Gastrocnemius medialis (tissue), 4 donors: ENCODE measurements at regions not wholly inside any gene's neighbourhood (a gene's known extent, or its start where the extent isn't known, plus 50 kb on each side); places are given as distances from the start of the nearest gene placed in this dataset.

ENCODE experiments used
- ATAC-seq, 2 donors: fragments of 150-250 bp; one replicate each; pipeline ENCODE4 v1.9.1; 2016
- DNase-seq, 2 donors: peaks; one replicate each; pipeline ENCODE4 v3.0.0-alpha.2; 2019
- H3K27ac ChIP-seq, 4 donors: fragments of 200-600 bp; sonication (generic); 1 replicate in 1 of 4; 2 replicates in 3 of 4; pipeline ENCODE4 v1.5.1; 2016 to 2018; ENCODE audit warnings: mild to moderate bottlenecking in 2 of 4, moderate library complexity in 1 of 4
- H3K27me3 ChIP-seq, 3 donors: fragments of 200-600 bp; sonication (generic) in 2 of 3; 1 replicate in 1 of 3; 2 replicates in 2 of 3; pipeline versions ENCODE4 v1.5.1 to v1.6.0; 2016 to 2019; ENCODE audit warnings: mild to moderate bottlenecking in 1 of 3, moderate library complexity in 1 of 3
- H3K36me3 ChIP-seq, 2 donors: fragments of 200-600 bp; sonication (generic) in 1 of 2; one replicate each; pipeline ENCODE4 v1.5.1; 2017 to 2018
- H3K4me1 ChIP-seq, 2 donors: fragments of 200-600 bp; sonication (generic) in 1 of 2; one replicate each; pipeline ENCODE4 v1.5.1; 2016 to 2017; ENCODE audit warnings: mild to moderate bottlenecking in 2 of 2
- H3K4me3 ChIP-seq, 4 donors: fragments of 200-600 bp; sonication (generic) in 3 of 4; 1 replicate in 1 of 4; 2 replicates in 3 of 4; pipeline ENCODE4 v1.5.1; 2016 to 2019; ENCODE audit warnings: mild to moderate bottlenecking in 2 of 4
- H3K9me3 ChIP-seq, 3 donors: fragments of 200-600 bp; sonication (generic) in 2 of 3; 1 replicate in 1 of 3; 2 replicates in 2 of 3; pipeline ENCODE4 v1.5.1; 2016 to 2019
- CTCF ChIP-seq, 5 experiments: fragments of 450-650 bp in 3 of 5; fragments of 200-600 bp in 2 of 5; sonication (generic) in 2 of 5; IDR thresholded peaks in 4 of 5; conservative IDR thresholded peaks in 1 of 5; 1 replicate in 4 of 5; 2 replicates in 1 of 5; pipeline ENCODE4 v1.5.1; 2016 to 2019; ENCODE audit warnings: antibody characterized with exemption in 5 of 5, mild to moderate bottlenecking in 3 of 5, moderate library complexity in 3 of 5
- POLR2A ChIP-seq, 2 donors: fragments of 450-650 bp; IDR thresholded peaks; one replicate each; pipeline ENCODE4 v1.6.1; 2017; ENCODE audit warnings: antibody characterized with exemption in 2 of 2, mild to moderate bottlenecking in 2 of 2, moderate library complexity in 2 of 2
- in situ Hi-C, 4 donors: fragments of 200-750 bp; cut with MboI; loops; one replicate each; pipeline versions ENCODE4 v1.15.0 to v1.8.0; 2017; ENCODE audit warnings: low sequenced_read_pairs in 4 of 4
- intact Hi-C: fragments of 100-400 bp; cut with DNase I; formaldehyde crosslinking; loops from one replicate; pipeline ENCODE4 v1.15.1; 2023; ENCODE audit warnings: low total_unique reads

- in situ Hi-C loops (no loop called here), intact Hi-C loops (no loop called here)
- DNase-seq (no peak), ATAC-seq (no peak)
- Histone ChIP-seq H3K36me3 (no peaks in the 10 kb centered on the region), H3K27me3 (no peaks in the 10 kb centered on the region), H3K4me3 (no peak overlapping the region), H3K9me3 (no peaks in the 10 kb centered on the region), H3K4me1 (no peaks in the 10 kb centered on the region), H3K27ac (no peak overlapping the region)
- no peak for TF ChIP-seq POLR2A (IDR thresholded peaks at IDR 0.05)
- TF ChIP-seq CTCF (IDR thresholded peaks at IDR 0.05 in 4 of 5, conservative IDR thresholded peaks at IDR 0.05 in 1 of 5), result no peak
Observed at GRCh38 chr6:104591573-104592334, 268.0 kb downstream of the HACE1 start.

GRCh38 chr6:104589940-104590339 is 269.8 kb downstream of the HACE1 start:
- no peak for TF ChIP-seq POLR2A (IDR thresholded peaks at IDR 0.05)
- no peak for TF ChIP-seq CTCF (IDR thresholded peaks at IDR 0.05 in 4 of 5, conservative IDR thresholded peaks at IDR 0.05 in 1 of 5)
- ATAC-seq, result no peak
- intact Hi-C loops, result no loop called here
- H3K4me3 ChIP-seq, result no peak overlapping the region
- H3K36me3 ChIP-seq, result no peaks in the 10 kb centered on the region
- no peaks in the 10 kb centered on the region for H3K9me3 ChIP-seq
- in situ Hi-C loops, result no loop called here
- no peak for DNase-seq
- no peak overlapping the region for H3K27ac ChIP-seq
- H3K4me1 ChIP-seq, result no peaks in the 10 kb centered on the region
- no peaks in the 10 kb centered on the region for H3K27me3 ChIP-seq

- no peak for TF ChIP-seq POLR2A (IDR thresholded peaks at IDR 0.05)
- TF ChIP-seq CTCF (IDR thresholded peaks at IDR 0.05 in 4 of 5, conservative IDR thresholded peaks at IDR 0.05 in 1 of 5), result no peak
- intact Hi-C loops, result no loop called here
- no peaks in the 10 kb centered on the region for H3K36me3 ChIP-seq
Observed at GRCh38 chr6:104585646-104586045, 274.1 kb downstream of the HACE1 start.

GRCh38 chr6:104580452-104580851 is 279.3 kb downstream of the HACE1 start:
- Histone ChIP-seq H3K27me3 (no peaks in the 10 kb centered on the region), H3K27ac (no peak overlapping the region), H3K4me1 (no peaks in the 10 kb centered on the region), H3K9me3 (no peaks in the 10 kb centered on the region), H3K36me3 (no peaks in the 10 kb centered on the region), H3K4me3 (no peak overlapping the region)
- in situ Hi-C loops, result no loop called here
- DNase-seq, result no peak
- ATAC-seq, result no peak
- intact Hi-C loops, result no loop called here
- TF ChIP-seq POLR2A (IDR thresholded peaks at IDR 0.05), result no peak
- no peak for TF ChIP-seq CTCF (IDR thresholded peaks at IDR 0.05 in 4 of 5, conservative IDR thresholded peaks at IDR 0.05 in 1 of 5)

More at GRCh38 chr6:104585646-104586045, 274.1 kb downstream of the HACE1 start:
- no peaks in the 10 kb centered on the region for H3K27me3 ChIP-seq
- no peaks in the 10 kb centered on the region for H3K9me3 ChIP-seq
- DNase-seq (no peak), ATAC-seq (no peak)
- H3K27ac ChIP-seq, result no peak overlapping the region
- no peaks in the 10 kb centered on the region for H3K4me1 ChIP-seq
- in situ Hi-C loops, result no loop called here
- H3K4me3 ChIP-seq, result no peak overlapping the region
